Activated T-helper 17 cell treated with anti-CD3 and anti-CD28 coated beads, Interleukin-2, amount 50 U/mL, for 72 hours (primary cell): ENCODE measurements at regions not wholly inside any gene's neighbourhood (a gene's known extent, or its start where the extent isn't known, plus 50 kb on each side); places are given as distances from the start of the nearest gene placed in this dataset.

Source experiments
- ATAC-seq: fragments of 150-1000 bp; cut with Tn5 transposase; replicated peaks from 2 replicates; pipeline ENCODE4 v1.10.0; 2021; ENCODE audit warnings: mild to moderate bottlenecking, moderate library complexity
- H3K27ac Mint-ChIP-seq: one replicate; pipeline ENCODE4 v1.8.0; 2022; ENCODE audit warnings: mixed read lengths
- H3K27me3 Mint-ChIP-seq: one replicate; pipeline ENCODE4 v1.8.0; 2022; ENCODE audit warnings: mixed read lengths
- H3K36me3 Mint-ChIP-seq: one replicate; pipeline ENCODE4 v1.8.0; 2022; ENCODE audit warnings: low read depth, mild to moderate bottlenecking, mixed read lengths
- H3K4me1 Mint-ChIP-seq: one replicate; pipeline ENCODE4 v1.8.0; 2022; ENCODE audit warnings: mixed read lengths
- H3K4me3 Mint-ChIP-seq: one replicate; pipeline ENCODE4 v1.8.0; 2022; ENCODE audit warnings: mild to moderate bottlenecking, mixed read lengths
- H3K9me3 Mint-ChIP-seq: one replicate; pipeline ENCODE4 v1.8.0; 2022; ENCODE audit warnings: mixed read lengths

DNA sequence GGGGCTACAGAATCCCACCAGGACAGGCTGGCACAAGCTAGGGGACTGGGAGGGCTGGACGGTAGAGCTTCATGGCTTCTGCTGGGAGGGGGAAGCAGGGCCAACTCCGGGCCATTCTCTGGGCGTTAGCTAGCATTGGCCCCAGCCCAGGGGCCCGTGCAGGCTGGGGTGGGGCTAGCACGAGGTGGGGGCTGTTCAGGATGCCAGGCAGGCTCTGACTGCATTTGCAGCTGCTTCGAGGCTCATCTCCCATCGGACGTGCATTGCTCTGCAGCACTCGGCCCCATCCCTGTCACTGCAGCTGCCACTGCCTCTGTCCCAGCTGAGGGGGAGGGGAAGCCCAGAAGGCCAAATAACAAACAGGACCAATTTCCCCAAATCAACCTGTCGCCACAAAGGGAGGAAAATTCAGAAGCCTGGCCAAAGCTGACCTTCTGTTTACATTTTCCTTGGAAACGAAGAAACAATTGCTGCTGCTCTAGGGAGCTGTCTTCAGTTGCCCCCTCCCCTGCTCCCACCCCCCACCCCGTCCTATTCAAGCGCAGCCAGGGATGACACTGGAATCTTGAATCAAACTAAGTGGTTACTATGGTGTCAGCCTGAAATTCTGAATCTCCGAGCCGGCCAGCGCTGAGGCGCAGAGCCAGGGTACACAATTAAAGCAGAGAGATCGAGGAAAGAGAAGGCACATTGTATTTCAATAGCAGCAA, 138.8 kb upstream of the PRR20G start:
- H3K4me1 Mint-ChIP-seq: no peaks in the 10 kb centered on the region
- H3K27me3 Mint-ChIP-seq: peaks cover 53% of the 10 kb centered on the region

DNA sequence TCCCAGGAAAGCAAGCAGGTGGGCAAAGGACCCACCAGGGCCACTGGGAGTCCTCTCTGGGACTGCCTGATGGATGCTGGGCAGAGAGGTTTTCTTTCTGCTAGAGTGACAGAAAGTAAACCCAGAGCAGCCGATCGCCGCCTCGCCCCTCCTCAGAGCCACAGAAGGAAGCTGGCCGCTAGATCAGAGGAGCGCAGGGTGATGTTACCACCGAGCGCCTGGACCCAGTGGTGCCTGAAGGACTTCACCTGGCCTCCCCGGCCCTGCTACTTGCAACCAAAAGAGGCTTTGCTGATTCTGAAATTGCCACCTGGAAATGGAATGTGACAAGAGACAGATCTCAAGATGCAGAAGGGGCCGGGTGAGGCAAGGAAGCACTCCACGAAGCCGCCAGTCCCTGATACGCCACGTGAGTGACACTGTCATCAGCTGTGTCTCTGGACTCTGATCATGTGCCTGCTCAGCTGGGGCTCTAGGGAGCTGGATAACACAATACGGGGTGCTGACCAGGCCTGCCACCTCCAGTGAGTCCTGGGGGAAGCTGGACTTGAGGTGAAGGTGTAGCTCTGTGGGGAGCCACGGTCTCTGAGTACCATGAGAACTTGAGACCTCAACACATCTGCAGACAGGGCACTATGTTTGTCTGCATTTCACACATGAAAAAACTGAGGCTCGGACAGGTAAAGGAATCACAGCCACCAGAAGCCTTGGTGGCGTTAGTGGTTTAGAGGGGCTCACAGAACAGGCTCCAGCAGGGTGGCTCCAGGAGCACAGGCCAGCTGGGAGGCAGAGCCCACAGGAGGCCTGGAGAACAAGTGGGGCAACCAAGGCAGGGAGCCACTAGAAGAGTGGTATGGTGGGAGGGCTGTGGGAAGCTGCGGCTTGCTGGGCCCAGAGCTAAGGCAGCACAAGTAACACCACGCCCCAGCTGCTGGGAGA, 137.9 kb upstream of the PRR20G start:
- Mint-ChIP-seq H3K4me1 (no peaks in the 10 kb centered on the region), H3K4me3 (no peak overlapping the region), H3K27me3 (peaks cover 47% of the 10 kb centered on the region), H3K36me3 (no peaks in the 10 kb centered on the region), H3K27ac (no peak overlapping the region), H3K9me3 (no peaks in the 10 kb centered on the region)
- ATAC-seq: no peak

More for the DNA sequence above, 138.8 kb upstream of the PRR20G start:
- ATAC-seq: no peak
- no peak overlapping the region for H3K27ac Mint-ChIP-seq
- H3K9me3 Mint-ChIP-seq: no peaks in the 10 kb centered on the region
- H3K4me3 Mint-ChIP-seq: no peak overlapping the region
- H3K36me3 Mint-ChIP-seq: no peaks in the 10 kb centered on the region

DNA sequence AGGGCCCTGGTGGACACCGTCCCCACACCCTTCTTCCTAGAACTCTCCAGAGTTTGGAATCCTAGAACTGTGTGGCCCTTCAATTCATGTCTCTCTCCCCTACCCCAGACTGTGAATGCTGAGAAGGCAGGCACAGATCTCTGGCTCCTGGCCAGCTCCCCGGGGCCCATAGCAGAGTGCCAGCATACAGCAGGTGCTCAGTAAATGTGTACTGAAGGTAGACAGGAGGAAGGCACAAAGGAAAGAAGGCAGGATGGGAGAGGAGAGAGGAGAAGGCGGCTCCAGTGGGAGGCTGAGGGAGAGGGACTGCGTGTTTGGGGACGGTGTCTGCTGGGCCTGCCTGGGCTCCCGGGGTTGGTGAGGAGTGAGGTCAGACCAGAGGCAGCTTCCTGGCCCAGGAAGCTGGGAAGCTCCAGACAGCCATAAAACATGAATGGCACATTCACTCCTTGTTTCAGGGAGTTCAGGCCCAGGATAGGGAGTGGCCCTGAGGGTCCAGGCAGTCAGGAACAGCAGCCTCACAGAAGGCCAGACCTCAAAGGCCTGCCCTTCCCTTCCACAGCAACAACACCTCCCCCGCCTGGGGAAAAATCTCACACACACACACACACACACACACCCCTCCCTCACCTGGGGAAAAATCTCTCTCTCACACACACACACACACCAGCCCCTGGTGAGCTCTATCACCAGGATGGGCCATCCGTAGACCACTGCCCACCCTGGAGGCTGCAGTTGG, 137.1 kb upstream of the PRR20G start:
- Mint-ChIP-seq H3K4me1 (no peaks in the 10 kb centered on the region), H3K9me3 (no peaks in the 10 kb centered on the region), H3K4me3 (no peak overlapping the region), H3K27ac (no peak overlapping the region), H3K36me3 (no peaks in the 10 kb centered on the region), H3K27me3 (peaks cover 47% of the 10 kb centered on the region)
- ATAC-seq: no peak

DNA sequence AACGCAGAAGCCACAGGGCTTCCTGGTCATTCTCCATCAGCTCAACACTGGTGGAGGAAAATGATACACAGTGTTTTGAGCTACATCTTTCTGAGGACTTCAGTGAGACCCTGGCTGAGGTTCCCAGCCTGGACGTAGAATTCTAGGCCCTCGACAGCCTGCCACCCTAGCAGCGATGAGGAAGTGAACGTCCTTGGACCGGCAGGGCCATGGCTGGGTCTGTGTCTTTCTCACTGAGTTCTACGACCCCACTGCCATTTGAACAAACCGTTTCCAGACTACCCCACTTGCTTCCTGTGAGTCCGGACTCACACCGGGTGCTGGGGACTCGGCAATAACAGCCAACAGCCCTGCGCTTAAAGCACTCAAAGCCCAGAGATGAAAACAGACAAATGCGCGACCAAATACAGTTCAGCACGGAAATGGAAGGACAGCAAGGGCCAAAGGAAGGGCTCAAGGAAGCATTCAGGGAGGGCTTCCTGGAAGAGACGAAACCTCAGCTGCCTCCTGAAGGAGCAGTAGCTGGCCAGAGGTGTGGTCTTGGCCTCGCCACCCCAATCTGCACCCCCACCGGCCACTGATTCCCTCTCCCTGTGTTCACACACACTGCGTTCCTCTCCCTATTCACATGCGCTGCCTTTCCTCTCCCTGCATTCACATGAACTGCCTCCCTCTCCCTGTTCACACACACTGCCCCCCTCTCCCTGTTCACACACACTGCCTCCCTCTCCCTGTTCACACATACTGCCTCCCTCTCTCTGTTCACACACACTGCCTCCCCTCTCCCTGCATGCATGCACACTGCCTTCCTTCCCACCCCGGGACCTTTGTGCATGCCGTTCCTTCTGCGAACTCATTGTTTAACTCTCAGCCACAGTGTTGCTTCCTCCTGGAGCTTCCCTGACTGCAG, 136.3 kb upstream of the PRR20G start:
- no peaks in the 10 kb centered on the region for H3K9me3 Mint-ChIP-seq

DNA sequence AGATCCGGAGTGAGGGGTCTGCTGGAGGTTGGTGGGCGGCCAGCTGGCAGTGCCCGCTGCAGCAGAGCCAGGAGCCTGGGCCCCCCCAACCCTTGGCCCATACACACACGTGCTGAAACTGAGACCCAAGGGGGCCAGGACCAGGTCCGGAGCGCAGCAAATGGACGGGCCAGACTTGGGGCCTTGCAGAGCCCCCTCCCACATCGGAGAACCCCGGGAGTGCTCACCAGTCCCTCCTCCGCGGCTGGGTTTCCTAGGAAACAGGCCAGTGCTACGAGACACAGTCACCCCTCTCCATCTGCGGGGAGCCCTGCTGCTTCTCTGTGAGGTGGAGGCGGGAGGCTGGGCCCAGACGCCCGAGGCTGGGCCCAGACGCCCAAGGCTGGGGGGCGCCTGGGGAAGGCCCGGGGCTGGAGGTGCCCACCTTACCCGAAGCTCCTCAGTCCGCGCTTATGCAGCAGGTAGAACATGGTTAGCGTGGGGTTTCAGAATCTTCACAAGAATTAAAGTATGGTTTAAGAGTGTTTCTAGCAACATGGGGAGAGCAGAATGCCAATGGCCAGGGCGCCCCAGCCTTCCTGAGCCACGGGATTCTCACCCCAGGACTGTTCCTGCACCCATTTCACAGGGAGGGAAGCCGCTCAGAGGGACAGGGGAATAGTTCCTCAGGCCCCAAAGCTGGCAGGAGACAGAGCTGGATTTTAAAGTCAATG, 135.0 kb upstream of the PRR20G start:
- Mint-ChIP-seq H3K4me3 (no peak overlapping the region), H3K36me3 (no peaks in the 10 kb centered on the region), H3K27me3 (peaks cover 44% of the 10 kb centered on the region), H3K9me3 (no peaks in the 10 kb centered on the region), H3K4me1 (no peaks in the 10 kb centered on the region), H3K27ac (no peak overlapping the region)
- no peak for ATAC-seq

More for the DNA sequence above, 136.3 kb upstream of the PRR20G start:
- Mint-ChIP-seq H3K4me1 (no peaks in the 10 kb centered on the region), H3K27me3 (peaks cover 50% of the 10 kb centered on the region), H3K27ac (no peak overlapping the region), H3K4me3 (no peak overlapping the region), H3K36me3 (no peaks in the 10 kb centered on the region)
- ATAC-seq: no peak

DNA sequence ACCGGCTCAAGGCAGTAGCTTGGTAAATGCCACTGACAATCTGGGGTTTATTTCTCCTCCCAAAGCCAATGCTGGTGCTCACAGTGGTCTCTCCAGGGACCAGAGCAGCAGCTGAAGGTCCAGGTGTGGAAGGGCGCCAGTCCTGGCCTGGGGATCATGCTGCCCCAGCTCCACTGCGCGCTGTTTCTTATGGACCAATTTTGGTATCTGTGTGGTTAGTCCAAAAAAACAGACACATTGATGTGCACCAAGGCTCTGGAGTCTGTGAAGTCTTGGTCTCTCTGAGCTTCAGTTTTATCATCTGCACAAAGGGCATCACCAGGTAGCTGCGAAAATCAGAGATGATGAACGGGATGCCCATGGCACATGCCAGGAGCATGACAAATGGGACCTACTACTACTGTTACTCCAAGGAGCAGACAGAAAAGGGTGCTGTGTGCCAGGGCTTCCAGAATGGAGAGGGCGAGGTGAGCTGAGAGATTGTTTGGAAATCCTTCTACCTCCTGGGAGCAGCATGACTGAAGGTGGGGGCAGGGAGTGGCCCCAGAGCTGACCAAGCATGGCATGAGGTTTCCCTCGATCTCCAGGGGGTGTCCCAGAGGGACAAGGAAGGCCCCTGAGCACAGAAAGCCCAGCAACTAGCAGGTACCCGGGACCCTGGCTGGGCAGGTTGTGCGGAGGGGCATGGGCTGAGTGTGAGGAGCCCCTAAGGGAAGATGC, 134.3 kb upstream of the PRR20G start:
- H3K27me3 Mint-ChIP-seq: peaks cover 44% of the 10 kb centered on the region
- no peak for ATAC-seq
- H3K4me3 Mint-ChIP-seq: no peak overlapping the region
- no peaks in the 10 kb centered on the region for H3K4me1 Mint-ChIP-seq
- no peaks in the 10 kb centered on the region for H3K36me3 Mint-ChIP-seq
- H3K27ac Mint-ChIP-seq: no peak overlapping the region
- H3K9me3 Mint-ChIP-seq: no peaks in the 10 kb centered on the region

DNA sequence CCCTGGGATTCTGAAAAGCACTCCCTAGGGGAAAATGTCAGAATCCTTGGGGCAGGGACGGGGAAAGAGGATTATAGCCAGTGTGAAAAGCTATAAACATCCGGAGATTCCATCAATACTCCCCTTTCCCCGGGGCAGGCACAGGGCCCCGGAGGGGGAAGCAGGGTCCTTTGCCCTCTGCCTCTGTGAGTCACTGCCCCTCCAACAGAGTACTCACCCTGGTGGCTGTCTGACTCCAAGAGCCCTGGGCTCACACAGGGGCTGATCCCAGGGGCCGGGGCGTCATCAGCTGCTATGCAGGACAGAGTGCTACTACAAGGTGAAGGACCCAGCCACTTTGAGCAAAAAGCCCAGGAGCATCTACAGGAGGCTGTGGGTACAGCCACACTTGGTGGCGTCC, 133.0 kb upstream of the PRR20G start:
- ATAC-seq: no peak
- Mint-ChIP-seq H3K4me3 (no peak overlapping the region), H3K27ac (no peak overlapping the region), H3K9me3 (no peaks in the 10 kb centered on the region), H3K27me3 (peaks cover 45% of the 10 kb centered on the region), H3K4me1 (no peaks in the 10 kb centered on the region), H3K36me3 (no peaks in the 10 kb centered on the region)

DNA sequence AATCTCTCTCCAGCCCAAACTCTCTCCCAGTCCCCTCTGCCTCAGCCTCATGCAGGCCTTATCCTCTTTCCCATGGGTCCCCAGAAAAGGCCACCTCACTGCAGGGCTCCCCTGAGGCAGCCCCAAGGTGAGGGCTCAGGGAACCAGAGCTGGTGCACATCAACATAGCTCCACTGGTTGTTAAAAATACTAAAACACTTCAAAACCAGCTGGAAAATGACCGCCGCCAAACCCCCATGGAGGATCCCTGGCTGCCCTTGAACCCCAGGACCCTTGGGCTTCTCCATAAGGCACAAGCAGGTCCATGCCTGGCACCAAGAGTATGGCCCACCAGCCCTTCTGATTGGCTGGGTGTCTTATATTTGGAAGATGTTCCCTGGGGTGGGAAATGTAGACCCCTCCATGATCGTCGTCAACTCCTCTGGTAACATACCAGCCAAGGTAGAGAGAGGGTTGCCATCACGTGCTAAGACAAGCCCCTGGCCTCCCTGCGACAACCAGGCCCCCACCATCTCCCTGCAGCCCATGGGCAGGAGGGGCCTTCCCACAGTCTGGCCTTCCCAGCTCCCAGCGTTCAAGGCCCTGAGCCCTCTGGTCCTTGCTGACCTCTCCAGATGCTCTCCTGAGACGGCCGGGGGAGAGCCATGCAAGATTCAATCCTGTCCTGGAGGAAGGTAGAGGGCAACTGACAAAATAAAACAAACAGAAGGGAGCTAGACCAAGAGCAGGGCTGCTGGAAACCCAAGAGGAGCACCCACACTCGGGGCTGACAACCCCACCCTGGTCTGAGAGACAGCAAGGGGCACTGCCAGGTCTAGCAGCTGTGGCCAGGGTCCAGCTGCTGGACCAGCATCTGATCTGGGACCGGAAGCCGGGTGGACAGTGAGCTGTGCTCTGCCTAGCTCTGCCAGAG, 132.1 kb upstream of the PRR20G start:
- ATAC-seq: no peak
- no peaks in the 10 kb centered on the region for H3K4me1 Mint-ChIP-seq
- no peak overlapping the region for H3K27ac Mint-ChIP-seq
- H3K27me3 Mint-ChIP-seq: peaks cover 49% of the 10 kb centered on the region
- no peaks in the 10 kb centered on the region for H3K9me3 Mint-ChIP-seq
- H3K4me3 Mint-ChIP-seq: no peak overlapping the region
- H3K36me3 Mint-ChIP-seq: no peaks in the 10 kb centered on the region

DNA sequence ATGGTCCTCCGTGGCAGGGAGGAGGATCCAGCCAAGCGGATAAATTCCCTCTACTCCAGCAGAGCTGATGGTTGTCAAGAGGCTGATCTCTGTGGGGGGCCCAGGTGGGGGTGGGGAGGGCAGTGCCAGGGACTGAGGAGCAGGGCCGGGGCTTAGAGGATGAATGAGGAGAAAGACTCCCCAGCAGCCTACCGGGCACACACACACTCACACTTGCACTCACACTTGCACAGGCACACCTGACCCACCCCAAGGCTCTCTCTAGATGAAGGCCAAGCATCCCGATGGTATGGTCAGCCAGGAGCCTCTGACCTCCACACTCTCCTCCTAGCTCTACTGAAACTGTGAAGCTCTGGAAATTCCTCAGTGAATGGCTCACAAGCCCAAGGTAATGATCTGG, 131.3 kb upstream of the PRR20G start:
- no peaks in the 10 kb centered on the region for H3K9me3 Mint-ChIP-seq
- ATAC-seq: no peak
- H3K4me3 Mint-ChIP-seq: no peak overlapping the region
- no peaks in the 10 kb centered on the region for H3K4me1 Mint-ChIP-seq
- no peak overlapping the region for H3K27ac Mint-ChIP-seq
- peaks cover 46% of the 10 kb centered on the region for H3K27me3 Mint-ChIP-seq
- H3K36me3 Mint-ChIP-seq: no peaks in the 10 kb centered on the region

DNA sequence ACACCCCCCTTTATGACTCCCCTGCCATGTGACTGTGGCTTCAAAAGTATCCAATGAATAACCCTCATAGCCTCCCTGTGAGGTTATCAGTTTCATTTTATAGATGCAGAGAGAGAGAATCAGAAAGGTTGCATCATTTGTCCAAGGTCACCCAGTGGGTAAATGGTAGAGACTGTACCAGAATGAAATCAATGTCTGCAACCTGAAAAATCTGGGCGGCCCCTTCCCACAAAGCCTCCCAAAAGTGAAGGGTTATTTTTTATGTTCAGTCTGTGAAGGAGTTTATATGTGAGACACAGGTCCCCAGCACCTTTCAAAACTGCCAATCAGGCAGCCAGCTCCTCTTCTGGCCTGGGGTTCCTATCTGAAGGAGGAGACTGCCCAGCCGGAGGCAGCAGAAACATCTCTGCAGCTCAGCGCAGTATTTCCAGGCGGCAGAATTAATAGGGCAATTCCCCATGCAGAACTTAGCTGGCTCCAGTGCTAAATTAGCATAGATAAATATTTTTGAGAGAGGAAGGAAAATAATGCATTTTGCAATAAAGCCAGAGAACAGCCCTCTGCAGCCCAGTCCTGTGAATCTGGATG, 130.8 kb upstream of the PRR20G start:
- H3K36me3 Mint-ChIP-seq: no peaks in the 10 kb centered on the region
- ATAC-seq: no peak
- peaks cover 45% of the 10 kb centered on the region for H3K27me3 Mint-ChIP-seq
- no peaks in the 10 kb centered on the region for H3K4me1 Mint-ChIP-seq
- H3K9me3 Mint-ChIP-seq: no peaks in the 10 kb centered on the region
- H3K4me3 Mint-ChIP-seq: no peak overlapping the region
- no peak overlapping the region for H3K27ac Mint-ChIP-seq

DNA sequence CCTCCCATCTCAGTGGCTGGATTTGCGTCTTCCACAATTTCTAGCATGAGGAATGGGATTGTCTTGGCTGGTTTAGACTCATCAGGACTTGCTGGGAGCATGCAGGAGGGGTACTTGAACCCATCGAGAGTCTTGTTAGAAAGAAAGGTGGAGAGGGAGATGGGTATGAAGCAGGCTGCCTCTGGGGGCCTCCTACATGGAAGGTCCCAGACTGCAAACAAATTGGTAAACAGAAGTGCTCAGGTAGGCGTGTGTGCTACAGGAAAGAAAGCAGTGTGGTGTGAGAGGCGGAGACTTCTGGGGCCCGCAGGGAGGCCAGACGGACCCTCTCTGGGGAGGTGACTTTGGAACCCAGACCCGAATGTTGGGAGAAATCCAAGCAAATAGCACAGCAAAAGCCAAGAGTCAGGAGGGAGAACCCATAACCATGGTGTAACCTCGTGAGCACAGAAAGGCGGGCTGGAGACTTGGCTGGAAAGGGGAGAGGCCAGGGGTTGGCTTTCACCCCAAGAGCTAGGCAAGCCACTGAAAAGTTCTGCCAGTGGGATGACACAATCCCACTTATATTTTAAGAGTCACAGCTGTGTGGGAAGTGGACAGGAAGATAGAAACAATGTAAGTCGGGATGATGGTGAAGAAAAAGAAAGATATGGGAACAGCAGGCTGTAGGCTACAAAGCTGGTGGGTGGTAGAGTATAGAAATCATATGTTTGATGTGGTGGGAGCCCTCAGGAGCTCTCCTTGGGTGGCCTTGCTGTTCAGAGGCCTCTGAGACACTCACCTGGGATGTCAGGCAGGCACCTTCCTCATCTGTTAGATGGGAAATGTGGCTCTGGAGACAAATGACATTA, 130.1 kb upstream of the PRR20G start:
- no peak for ATAC-seq
- no peaks in the 10 kb centered on the region for H3K36me3 Mint-ChIP-seq
- H3K4me1 Mint-ChIP-seq: no peaks in the 10 kb centered on the region
- H3K27ac Mint-ChIP-seq: no peak overlapping the region
- no peak overlapping the region for H3K4me3 Mint-ChIP-seq
- H3K9me3 Mint-ChIP-seq: no peaks in the 10 kb centered on the region
- peaks cover 46% of the 10 kb centered on the region for H3K27me3 Mint-ChIP-seq
